HG03460 (cell line): ENCODE measurements at regions not wholly inside any gene's neighbourhood (a gene's known extent, or its start where the extent isn't known, plus 50 kb on each side); places are given as distances from the start of the nearest gene placed in this dataset.

Source experiments
- ATAC-seq: cut with Tn5 transposase; IDR thresholded peaks from one replicate; pipeline ENCODE4 v1.9.1; 2021; ENCODE audit not compliant: unreplicated experiment

DNA sequence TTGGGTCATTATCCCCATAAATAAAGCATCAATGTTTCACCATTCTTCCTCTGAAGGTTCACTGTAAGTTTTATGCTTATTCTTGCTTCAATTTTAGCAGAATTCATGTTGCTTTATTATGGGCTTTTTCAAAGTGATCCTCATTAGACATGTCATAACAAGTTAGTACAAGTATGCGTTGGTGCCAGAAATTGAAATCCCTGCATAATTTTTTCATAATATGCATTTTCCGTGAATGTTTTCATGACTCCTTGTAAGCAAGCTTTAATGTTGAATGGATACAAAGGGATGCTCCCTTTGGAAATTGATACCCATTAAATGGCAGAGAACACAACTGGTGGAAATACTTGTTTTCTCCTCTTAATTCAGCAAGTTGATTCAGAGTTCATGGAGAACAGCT, 179.7 kb downstream of the ST6GAL2 start:
- ATAC-seq: no peak

GRCh38 chr2:106708209-106708608, 177.8 kb downstream of the ST6GAL2 start:
- no peak for ATAC-seq

- ATAC-seq: no peak
These were observed 176.7 kb downstream of the ST6GAL2 start for GRCh38 chr2:106709229-106709628.

DNA sequence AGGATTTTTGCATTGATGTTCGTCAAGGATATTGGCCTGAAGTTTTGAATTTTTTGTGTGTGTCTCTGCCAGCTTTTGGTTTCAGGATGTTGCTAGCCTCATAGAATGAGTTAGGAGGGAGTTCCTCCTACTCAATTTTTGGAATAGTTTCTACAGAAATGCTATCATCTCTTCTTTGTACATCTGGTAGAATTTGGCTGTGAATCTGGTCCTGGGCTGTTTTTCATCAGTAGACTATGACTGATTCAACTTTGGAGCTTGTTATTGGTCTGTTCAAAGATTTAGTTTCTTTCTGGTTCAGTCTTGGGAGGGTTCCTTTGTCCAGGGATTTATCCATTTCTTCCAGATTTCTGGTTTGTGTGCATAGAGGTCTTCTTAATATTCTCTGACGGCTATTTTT, 166.7 kb downstream of the ST6GAL2 start:
- no peak for ATAC-seq

GRCh38 chr2:106720026-106720425, 165.9 kb downstream of the ST6GAL2 start:
- ATAC-seq: no peak

GRCh38 chr2:106724301-106724794, 161.6 kb downstream of the ST6GAL2 start:
- no peak for ATAC-seq

DNA sequence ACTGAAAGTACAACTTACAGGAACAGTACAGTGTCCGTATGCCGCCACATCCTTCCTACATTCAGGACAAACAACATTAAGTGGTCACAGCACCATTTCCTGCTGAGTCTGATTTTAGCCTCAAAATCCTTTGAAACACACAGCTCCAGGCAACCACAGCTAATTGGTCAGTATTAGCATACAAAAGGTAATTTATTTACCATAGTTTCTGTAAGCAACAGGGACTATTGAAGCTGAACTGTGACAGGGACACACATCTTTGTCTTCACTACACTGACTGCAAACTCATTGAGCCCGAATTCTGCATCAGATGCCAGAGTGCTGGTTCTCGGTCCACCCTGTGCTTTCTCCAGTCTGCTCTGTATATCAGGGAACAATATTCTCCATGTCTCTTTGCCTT, 151.8 kb downstream of the ST6GAL2 start:
- ATAC-seq: no peak

- ATAC-seq: no peak
These were observed 150.2 kb downstream of the ST6GAL2 start for GRCh38 chr2:106735807-106736206.

- no peak for ATAC-seq
These were observed 149.7 kb downstream of the ST6GAL2 start for GRCh38 chr2:106736221-106736620.

DNA sequence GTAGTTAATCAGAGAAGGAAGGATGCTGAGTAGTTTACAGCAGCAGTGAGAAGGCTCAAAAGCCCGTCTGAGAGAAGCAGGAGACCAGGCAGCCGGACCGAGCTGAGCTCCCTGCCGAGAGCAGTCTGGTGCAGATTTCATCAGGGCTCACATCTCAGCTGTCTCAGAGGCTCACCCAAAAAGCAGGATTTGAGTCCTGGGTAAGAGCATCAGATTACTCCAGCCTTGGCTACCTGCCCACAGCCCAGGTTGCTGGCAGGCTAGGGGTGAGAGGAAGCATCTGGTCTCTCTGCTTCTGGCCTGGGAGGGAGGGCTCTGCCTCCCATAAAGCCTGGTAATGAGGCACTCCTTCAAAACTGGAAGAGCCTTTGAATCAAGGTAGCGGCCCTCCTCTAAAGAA, 140.5 kb downstream of the ST6GAL2 start:
- ATAC-seq: no peak

DNA sequence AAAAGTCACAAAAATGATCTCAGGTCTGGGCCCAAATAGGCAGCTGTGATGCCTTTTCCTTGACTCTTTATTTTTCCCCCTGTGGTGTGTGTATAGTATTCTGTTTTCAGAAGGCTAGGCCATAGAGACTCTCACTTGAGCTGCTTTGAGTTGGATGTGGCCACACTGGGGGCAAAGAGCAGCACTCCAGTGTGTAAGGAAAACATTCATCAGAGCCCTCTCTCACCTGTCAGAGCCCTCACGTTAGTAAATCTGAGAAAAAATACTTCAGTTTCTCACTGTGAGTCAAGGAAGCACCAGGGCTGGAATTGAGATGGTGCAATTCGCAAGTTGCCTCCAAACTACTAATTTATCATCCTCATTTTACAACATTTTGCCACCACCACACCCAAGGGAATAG, 136.1 kb downstream of the ST6GAL2 start:
- no peak for ATAC-seq
